Adrenal gland (tissue), 9 donors: ENCODE measurements at regions not wholly inside any gene's neighbourhood (a gene's known extent, or its start where the extent isn't known, plus 50 kb on each side); places are given as distances from the start of the nearest gene placed in this dataset.

Experiments
- DNase-seq, 7 donors: peaks; one replicate each; pipeline ENCODE4 v3.0.0-alpha.2; 2019 to 2020
- H3K27ac ChIP-seq, 5 donors: fragments of 200-600 bp; sonication (generic) in 4 of 5; 1 replicate in 3 of 5; 2 replicates in 2 of 5; pipeline versions ENCODE4 v1.5.1 to v1.8.0; 2016 to 2020; ENCODE audit warnings: mild to moderate bottlenecking in 1 of 5
- H3K27me3 ChIP-seq: fragments of 200-600 bp; 2 replicates; pipeline ENCODE4 v1.8.0; 2021
- H3K36me3 ChIP-seq, 2 donors: fragments of 200-600 bp; replicated peaks in 1 of 2; 1 replicate in 1 of 2; 2 replicates in 1 of 2; pipeline versions ENCODE4 v1.5.1 to v1.8.0; 2018 to 2022
- H3K4me1 ChIP-seq, 2 donors: fragments of 200-600 bp; replicated peaks in 1 of 2; 1 replicate in 1 of 2; 2 replicates in 1 of 2; pipeline versions ENCODE4 v1.5.1 to v1.8.0; 2018 to 2021
- H3K4me3 ChIP-seq, 4 donors: fragments of 200-600 bp; sonication (generic) in 3 of 4; one replicate each; pipeline ENCODE4 v1.5.1; 2016 to 2018
- H3K9me3 ChIP-seq, 3 donors: fragments of 200-600 bp; sonication (generic) in 1 of 3; replicated peaks in 1 of 3; 1 replicate in 2 of 3; 2 replicates in 1 of 3; pipeline versions ENCODE4 v1.5.1 to v1.8.0; 2016 to 2021
- CTCF ChIP-seq, 6 experiments: fragments of 450-650 bp in 4 of 6; fragments of 200-600 bp in 2 of 6; sonication (generic) in 1 of 6; IDR thresholded peaks; 1 replicate in 5 of 6; 2 replicates in 1 of 6; pipeline versions ENCODE4 v1.5.1 to v1.8.0; 2016 to 2021; ENCODE audit warnings: antibody characterized with exemption in 6 of 6, mild to moderate bottlenecking in 2 of 6, moderate library complexity in 1 of 6
- POLR2A ChIP-seq, 2 donors: fragments of 450-650 bp; IDR thresholded peaks; one replicate each; pipeline ENCODE4 v1.6.1; 2017; ENCODE audit warnings: antibody characterized with exemption in 2 of 2, mild to moderate bottlenecking in 2 of 2, moderate library complexity in 1 of 2
- WGBS, 4 donors: extraction: QIAGEN DNeasy Blood & Tissue Kit in 2 of 4; methylation state at CpG; one replicate each; pipeline versions ENCODE4 v1.1.5 to v1.1.7; 2013 to 2017; 5-methylcytosine and 5-hydroxymethylcytosine counted together
- intact Hi-C, 2 donors: fragments of 100-400 bp; cut with DNase I; formaldehyde crosslinking; loops; one replicate each; pipeline versions ENCODE4 v1.14.1 to v1.15.0; 2022 to 2023
- donor health status: healthy with polysubstance abuse.
- donor health status: Bipolar disorder and iron deficiency.
- donor health status: DM: yes; HTN: yes; CAD: no.
- donor health status: DM: no; HTN: no; CAD: no.
- donor health status: DM: no; HTN: no; CAD: no.

DNA sequence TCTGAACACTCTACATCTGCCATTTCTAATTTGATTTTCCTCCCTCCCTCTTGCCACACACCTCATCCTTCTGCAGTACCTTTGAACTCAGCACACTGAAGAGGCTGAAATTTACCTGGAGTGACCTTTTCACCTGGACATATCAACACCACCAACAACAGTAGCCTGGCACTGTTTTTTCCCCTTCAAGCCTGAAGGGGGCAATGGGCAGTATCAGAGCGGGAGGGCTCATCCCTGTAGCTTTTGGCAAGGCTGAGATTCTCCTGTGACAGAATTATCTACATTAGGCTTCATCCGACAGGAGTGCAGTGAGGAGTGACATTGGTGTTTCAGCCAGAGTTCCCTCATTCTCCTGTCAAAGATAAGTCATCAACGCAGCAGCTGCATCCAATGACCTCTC is 312.8 kb upstream of the SPTLC3 start:
- no peak for TF ChIP-seq POLR2A (IDR thresholded peaks at IDR 0.05)
- no peak for TF ChIP-seq CTCF (IDR thresholded peaks at IDR 0.05)
- no peaks in the 10 kb centered on the region for H3K36me3 ChIP-seq
- intact Hi-C loops, result no loop called here
- H3K9me3 ChIP-seq, result no peaks in the 10 kb centered on the region
- H3K27me3 ChIP-seq, result no peaks in the 10 kb centered on the region
- no peak overlapping the region for H3K4me3 ChIP-seq
- no peaks in the 10 kb centered on the region for H3K4me1 ChIP-seq
- DNase-seq, result no peak
- WGBS, 4 donors, result 58 to 71% (median 65%) methylated on average over 3 of the region's 3 CpGs
- no peak overlapping the region for H3K27ac ChIP-seq

DNA sequence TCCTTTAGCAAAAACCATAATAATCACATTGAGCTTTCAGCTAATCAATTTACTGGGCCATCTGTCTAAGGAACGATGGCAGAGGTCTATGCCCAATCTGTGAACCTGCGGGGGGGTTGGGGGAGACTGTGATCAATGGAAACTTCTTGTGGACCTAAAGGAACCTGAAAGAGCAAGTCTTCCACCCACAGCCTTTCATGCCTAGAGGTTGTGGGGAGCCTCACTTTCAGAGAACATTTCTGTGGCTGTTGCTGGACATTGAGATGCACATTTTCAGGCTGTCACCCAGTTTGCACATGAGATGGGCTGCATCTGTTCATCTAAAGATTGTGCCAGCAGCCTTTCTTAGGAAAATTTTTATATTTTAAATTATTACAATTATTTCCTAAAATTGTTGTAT is 310.0 kb upstream of the SPTLC3 start:
- TF ChIP-seq CTCF (IDR thresholded peaks at IDR 0.05) (no peak), POLR2A (IDR thresholded peaks at IDR 0.05) (no peak)
- no peak overlapping the region for H3K27ac ChIP-seq
- DNase-seq, result peak in 1 of 7 donors; percentile 76
- H3K9me3 ChIP-seq, result no peaks in the 10 kb centered on the region
- H3K27me3 ChIP-seq, result no peaks in the 10 kb centered on the region
- 24 to 44% (median 30%) methylated on average over 2 of the region's 2 CpGs for WGBS, 4 donors
- no peaks in the 10 kb centered on the region for H3K4me1 ChIP-seq
- H3K4me3 ChIP-seq, result no peak overlapping the region
- intact Hi-C loops, result no loop called here
- no peaks in the 10 kb centered on the region for H3K36me3 ChIP-seq

- no peaks in the 10 kb centered on the region for H3K27me3 ChIP-seq
- H3K36me3 ChIP-seq, result no peaks in the 10 kb centered on the region
- TF ChIP-seq POLR2A (IDR thresholded peaks at IDR 0.05), result no peak
- no peak for TF ChIP-seq CTCF (IDR thresholded peaks at IDR 0.05)
- intact Hi-C loops, result no loop called here
- no peak overlapping the region for H3K4me3 ChIP-seq
- 36 to 55% (median 43%) methylated on average over 5 of the region's 5 CpGs for WGBS, 4 donors
- no peak overlapping the region for H3K27ac ChIP-seq
- no peaks in the 10 kb centered on the region for H3K4me1 ChIP-seq
- DNase-seq, result no peak
- H3K9me3 ChIP-seq, result no peaks in the 10 kb centered on the region
These were observed 309.2 kb upstream of the SPTLC3 start for GRCh38 chr20:12699374-12700228.

- DNase-seq, result no peak
- WGBS, 4 donors, result 83 to 90% (median 88%) methylated on average over 9 of the region's 9 CpGs
These were observed 308.1 kb upstream of the SPTLC3 start for GRCh38 chr20:12700701-12701100.

More at GRCh38 chr20:12700701-12701100, 308.1 kb upstream of the SPTLC3 start:
- TF ChIP-seq POLR2A (IDR thresholded peaks at IDR 0.05) (no peak), CTCF (IDR thresholded peaks at IDR 0.05) (no peak)
- Histone ChIP-seq H3K9me3 (no peaks in the 10 kb centered on the region), H3K27ac (no peak overlapping the region), H3K4me3 (no peak overlapping the region), H3K4me1 (no peaks in the 10 kb centered on the region), H3K27me3 (no peaks in the 10 kb centered on the region), H3K36me3 (no peaks in the 10 kb centered on the region)
- intact Hi-C loops, result no loop called here
